BLaER1 treated with 17β-estradiol and CSF1 and Interleukin-3, amounts not matched to agents 10 nM and 100 nM (cell line): ENCODE measurements at regions not wholly inside any gene's neighbourhood (a gene's known extent, or its start where the extent isn't known, plus 50 kb on each side); places are given as distances from the start of the nearest gene placed in this dataset.
A peak's percentile ranks its signal among the peaks of the same experiment; 100 is the strongest.

ENCODE experiments used
- H3K27ac ChIP-seq, 11 experiments: shearing (Covaris generic); formaldehyde crosslinking; 2 replicates each; pipeline ENCODE4 v1.8.1; 2022
- H3K27me3 ChIP-seq, 11 experiments: shearing (Covaris generic); formaldehyde crosslinking; 2 replicates each; pipeline ENCODE4 v1.8.1; 2022
- H3K36me3 ChIP-seq, 11 experiments: shearing (Covaris generic); formaldehyde crosslinking; 2 replicates each; pipeline ENCODE4 v1.8.1; 2022
- H3K4me1 ChIP-seq, 10 experiments: shearing (Covaris generic); formaldehyde crosslinking; 2 replicates each; pipeline ENCODE4 v1.8.1; 2022
- H3K4me2 ChIP-seq, 11 experiments: shearing (Covaris generic); formaldehyde crosslinking; 2 replicates each; pipeline ENCODE4 v1.8.1; 2022
- H3K4me3 ChIP-seq, 10 experiments: shearing (Covaris generic); formaldehyde crosslinking; 2 replicates each; pipeline ENCODE4 v1.8.1; 2022
- H3K9ac ChIP-seq, 11 experiments: shearing (Covaris generic); formaldehyde crosslinking; 2 replicates each; pipeline ENCODE4 v1.8.1; 2022
- H3K9me3 ChIP-seq, 11 experiments: shearing (Covaris generic); formaldehyde crosslinking; replicated peaks in 1 of 11; 2 replicates each; pipeline ENCODE4 v1.8.1; 2022
- H4K20me1 ChIP-seq, 11 experiments: shearing (Covaris generic); formaldehyde crosslinking; 2 replicates each; pipeline ENCODE4 v1.8.1; 2022
- Cebpa-rat ChIP-seq, 11 experiments: shearing (Covaris generic); IDR thresholded peaks; 2 replicates each; pipeline ENCODE4 v1.8.1; 2022

- no peak overlapping the region for H3K9ac ChIP-seq
- H3K36me3 ChIP-seq: no peaks in the 10 kb centered on the region
- no peak overlapping the region for H3K27ac ChIP-seq
- H3K9me3 ChIP-seq: no peaks in the 10 kb centered on the region
- H3K4me2 ChIP-seq: no peak overlapping the region
- no peaks in the 10 kb centered on the region; a peak in 1 of 20 replicates for H3K4me1 ChIP-seq
- H3K4me3 ChIP-seq: no peak overlapping the region
- no peak for TF ChIP-seq Cebpa-rat (IDR thresholded peaks at IDR 0.05)
- H3K27me3 ChIP-seq: no peaks in the 10 kb centered on the region
- H4K20me1 ChIP-seq: no peaks in the 10 kb centered on the region
Observed at GRCh38 chr1:113269168-113269963, 120.9 kb upstream of the MAGI3 start.

- Histone ChIP-seq H3K4me2 (no peak overlapping the region), H3K9me3 (no peaks in the 10 kb centered on the region), H3K4me1 (no peaks in the 10 kb centered on the region; a peak in 1 of 20 replicates), H3K27me3 (no peaks in the 10 kb centered on the region), H3K9ac (no peak overlapping the region), H3K36me3 (no peaks in the 10 kb centered on the region), H4K20me1 (no peaks in the 10 kb centered on the region), H3K27ac (no peak overlapping the region), H3K4me3 (no peak overlapping the region)
- no peak for TF ChIP-seq Cebpa-rat (IDR thresholded peaks at IDR 0.05)
Observed at GRCh38 chr1:113271039-113271438, 119.3 kb upstream of the MAGI3 start.

GRCh38 chr1:113275083-113275482 is 115.2 kb upstream of the MAGI3 start:
- no peaks in the 10 kb centered on the region for H4K20me1 ChIP-seq
- TF ChIP-seq Cebpa-rat (IDR thresholded peaks at IDR 0.05): no peak
- H3K4me3 ChIP-seq: no peak overlapping the region
- H3K27me3 ChIP-seq: no peaks in the 10 kb centered on the region
- no peak overlapping the region for H3K9ac ChIP-seq
- no peaks in the 10 kb centered on the region for H3K9me3 ChIP-seq
- H3K4me1 ChIP-seq: no peaks in the 10 kb centered on the region
- no peak overlapping the region for H3K27ac ChIP-seq
- no peaks in the 10 kb centered on the region for H3K36me3 ChIP-seq
- H3K4me2 ChIP-seq: no peak overlapping the region

- H3K9me3 ChIP-seq: no peaks in the 10 kb centered on the region
- H3K27me3 ChIP-seq: no peaks in the 10 kb centered on the region
- H4K20me1 ChIP-seq: no peaks in the 10 kb centered on the region
- no peak overlapping the region for H3K9ac ChIP-seq
- no peak overlapping the region for H3K4me2 ChIP-seq
- H3K4me1 ChIP-seq: no peaks in the 10 kb centered on the region
- no peak for TF ChIP-seq Cebpa-rat (IDR thresholded peaks at IDR 0.05)
- H3K27ac ChIP-seq: no peak overlapping the region
- H3K4me3 ChIP-seq: no peak overlapping the region
- H3K36me3 ChIP-seq: no peaks in the 10 kb centered on the region
Observed at GRCh38 chr1:113275691-113276090, 114.6 kb upstream of the MAGI3 start.

GRCh38 chr1:113276507-113276906 is 113.8 kb upstream of the MAGI3 start:
- Histone ChIP-seq H3K9ac (no peak overlapping the region), H3K27ac (no peak overlapping the region), H3K4me3 (no peak overlapping the region), H3K9me3 (no peaks in the 10 kb centered on the region), H3K36me3 (no peaks in the 10 kb centered on the region), H3K4me1 (no peaks in the 10 kb centered on the region), H3K27me3 (no peaks in the 10 kb centered on the region), H4K20me1 (no peaks in the 10 kb centered on the region), H3K4me2 (no peak overlapping the region)
- TF ChIP-seq Cebpa-rat (IDR thresholded peaks at IDR 0.05): no peak

- Histone ChIP-seq H3K9me3 (no peaks in the 10 kb centered on the region), H3K9ac (no peak overlapping the region), H3K4me1 (no peaks in the 10 kb centered on the region), H3K36me3 (no peaks in the 10 kb centered on the region), H3K27ac (no peak overlapping the region), H3K4me2 (no peak overlapping the region), H3K27me3 (no peaks in the 10 kb centered on the region), H4K20me1 (no peaks in the 10 kb centered on the region), H3K4me3 (no peak overlapping the region)
- no peak for TF ChIP-seq Cebpa-rat (IDR thresholded peaks at IDR 0.05)
Observed at GRCh38 chr1:113278371-113278770, 111.9 kb upstream of the MAGI3 start.

- Histone ChIP-seq H3K9me3 (no peaks in the 10 kb centered on the region), H3K4me1 (no peaks in the 10 kb centered on the region), H3K27me3 (no peaks in the 10 kb centered on the region), H4K20me1 (no peaks in the 10 kb centered on the region), H3K36me3 (no peaks in the 10 kb centered on the region), H3K4me3 (no peak overlapping the region), H3K27ac (no peak overlapping the region), H3K4me2 (no peak overlapping the region), H3K9ac (no peak overlapping the region)
- no peak for TF ChIP-seq Cebpa-rat (IDR thresholded peaks at IDR 0.05)
Observed at GRCh38 chr1:113278777-113279176, 111.5 kb upstream of the MAGI3 start.

- Histone ChIP-seq H4K20me1 (no peaks in the 10 kb centered on the region), H3K36me3 (no peaks in the 10 kb centered on the region), H3K9me3 (no peaks in the 10 kb centered on the region), H3K9ac (no peak overlapping the region), H3K27me3 (no peaks in the 10 kb centered on the region), H3K27ac (no peak overlapping the region), H3K4me1 (no peaks in the 10 kb centered on the region), H3K4me2 (no peak overlapping the region), H3K4me3 (no peak overlapping the region)
- peak in 4 of 11 experiments; percentile 20 to 66 (median 46); a peak in 2 of 22 replicates for TF ChIP-seq Cebpa-rat (IDR thresholded peaks at IDR 0.05)
Observed at GRCh38 chr1:113279776-113280391, 110.4 kb upstream of the MAGI3 start.

- Histone ChIP-seq H3K4me1 (no peaks in the 10 kb centered on the region), H3K4me3 (no peak overlapping the region), H3K9me3 (no peaks in the 10 kb centered on the region), H3K9ac (no peak overlapping the region), H3K27me3 (no peaks in the 10 kb centered on the region), H4K20me1 (no peaks in the 10 kb centered on the region), H3K4me2 (no peak overlapping the region), H3K36me3 (no peaks in the 10 kb centered on the region), H3K27ac (no peak overlapping the region)
- no peak for TF ChIP-seq Cebpa-rat (IDR thresholded peaks at IDR 0.05)
Observed at GRCh38 chr1:113280581-113280980, 109.7 kb upstream of the MAGI3 start.

- H3K4me3 ChIP-seq: no peak overlapping the region
- no peaks in the 10 kb centered on the region for H3K36me3 ChIP-seq
- no peaks in the 10 kb centered on the region for H3K4me1 ChIP-seq
- no peaks in the 10 kb centered on the region for H3K9me3 ChIP-seq
- H3K27me3 ChIP-seq: no peaks in the 10 kb centered on the region
- no peak overlapping the region for H3K27ac ChIP-seq
- no peaks in the 10 kb centered on the region for H4K20me1 ChIP-seq
- no peak overlapping the region for H3K4me2 ChIP-seq
- TF ChIP-seq Cebpa-rat (IDR thresholded peaks at IDR 0.05): no peak
- no peak overlapping the region for H3K9ac ChIP-seq
Observed at GRCh38 chr1:113281550-113281949, 108.8 kb upstream of the MAGI3 start.
